ENCODE measurements at regions not wholly inside any gene's neighbourhood (a gene's known extent, or its start where the extent isn't known, plus 50 kb on each side); places are given as distances from the start of the nearest gene placed in this dataset.

DNA sequence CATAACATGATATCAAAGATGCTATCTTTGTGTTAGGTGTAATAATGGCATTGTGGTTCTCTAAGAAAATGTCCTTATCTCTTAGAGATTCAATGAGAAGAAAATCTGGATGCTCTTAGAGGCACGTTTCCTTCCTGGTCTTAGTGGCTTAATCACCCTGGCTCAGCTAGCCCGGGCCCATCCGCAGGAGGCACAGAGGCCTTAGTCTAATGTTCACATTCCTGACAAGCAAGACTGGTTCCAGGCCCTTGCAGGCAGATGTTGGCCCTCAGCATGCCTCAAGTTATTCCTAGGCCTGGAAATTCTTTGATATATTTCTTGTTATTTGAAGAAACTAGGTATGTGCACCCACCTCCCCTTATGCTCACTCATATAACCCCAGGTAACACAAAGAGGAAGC, 357.6 kb downstream of the SFMBT2 start:
- no peak for TF ChIP-seq POLR2A (IDR thresholded peaks at IDR 0.05; ENCODE audit: low read depth, low read length)
- TF ChIP-seq, protein P1, sequence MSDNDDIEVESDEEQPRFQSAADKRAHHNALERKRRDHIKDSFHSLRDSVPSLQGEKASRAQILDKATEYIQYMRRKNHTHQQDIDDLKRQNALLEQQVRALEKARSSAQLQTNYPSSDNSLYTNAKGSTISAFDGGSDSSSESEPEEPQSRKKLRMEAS (IDR thresholded peaks at IDR 0.05; ENCODE audit: insufficient read depth, insufficient read length) = no peak
